Activated CD8-positive, alpha-beta memory T cell treated with anti-CD3 and anti-CD28 coated beads, Interleukin-2, amount 50 U/mL, for 48 hours (primary cell): ENCODE measurements at regions not wholly inside any gene's neighbourhood (a gene's known extent, or its start where the extent isn't known, plus 50 kb on each side); places are given as distances from the start of the nearest gene placed in this dataset.

Experiments used
- DNase-seq: peaks from one replicate; pipeline ENCODE4 v3.0.0-alpha.2; 2020

GRCh38 chr6:40714576-40715564 lies 127.7 kb upstream of the LRFN2 start:
- no peak for DNase-seq

- DNase-seq: no peak
These were observed 127.0 kb upstream of the LRFN2 start for GRCh38 chr6:40714143-40714542.

- DNase-seq: no peak
These were observed 126.0 kb upstream of the LRFN2 start for GRCh38 chr6:40713002-40713719.

- DNase-seq: no peak
These were observed 123.6 kb upstream of the LRFN2 start for GRCh38 chr6:40710626-40711330.

- no peak for DNase-seq
These were observed 120.9 kb upstream of the LRFN2 start for GRCh38 chr6:40708049-40708448.

GRCh38 chr6:40706178-40706577 lies 119.0 kb upstream of the LRFN2 start:
- no peak for DNase-seq

GRCh38 chr6:40705354-40705753 lies 118.2 kb upstream of the LRFN2 start:
- no peak for DNase-seq

- DNase-seq: no peak
These were observed 114.3 kb upstream of the LRFN2 start for GRCh38 chr6:40701352-40702007.

GRCh38 chr6:40700006-40700580 lies 112.9 kb upstream of the LRFN2 start:
- no peak for DNase-seq

GRCh38 chr6:40695750-40696415 lies 108.7 kb upstream of the LRFN2 start:
- no peak for DNase-seq

- no peak for DNase-seq
These were observed 108.0 kb upstream of the LRFN2 start for GRCh38 chr6:40695114-40695513.

- DNase-seq: no peak
These were observed 106.6 kb upstream of the LRFN2 start for GRCh38 chr6:40693768-40694167.

GRCh38 chr6:40692337-40692736 lies 105.2 kb upstream of the LRFN2 start:
- no peak for DNase-seq

GRCh38 chr6:40689185-40689584 lies 102.0 kb upstream of the LRFN2 start:
- DNase-seq: no peak

- no peak for DNase-seq
These were observed 101.1 kb upstream of the LRFN2 start for GRCh38 chr6:40688214-40688761.

GRCh38 chr6:40685862-40686261 lies 98.7 kb upstream of the LRFN2 start:
- DNase-seq: no peak

GRCh38 chr6:40681622-40682021 lies 94.5 kb upstream of the LRFN2 start:
- DNase-seq: no peak

GRCh38 chr6:40678941-40679340 lies 91.8 kb upstream of the LRFN2 start:
- no peak for DNase-seq

GRCh38 chr6:40674170-40674569 lies 87.0 kb upstream of the LRFN2 start:
- DNase-seq: no peak

GRCh38 chr6:40672087-40672486 lies 84.9 kb upstream of the LRFN2 start:
- no peak for DNase-seq

- no peak for DNase-seq
These were observed 84.5 kb upstream of the LRFN2 start for GRCh38 chr6:40671694-40672050.
